DOHH2 (cell line): ENCODE measurements at regions not wholly inside any gene's neighbourhood (a gene's known extent, or its start where the extent isn't known, plus 50 kb on each side); places are given as distances from the start of the nearest gene placed in this dataset.

ENCODE experiments used
- H3F3A ChIP-seq: fragments of 200-600 bp; sonication (generic), shearing (Covaris generic); 2 replicates; pipeline ENCODE4 v1.6.0; 2016; ENCODE audit warnings: antibody characterized with exemption, mild to moderate bottlenecking; ENCODE audit not compliant: control insufficient read depth, insufficient read depth
- H3K27ac ChIP-seq: fragments of 200-600 bp; sonication (generic); 2 replicates; pipeline ENCODE4 v1.5.1; 2014; ENCODE audit warnings: low read depth, mild to moderate bottlenecking, low read length, moderate library complexity
- H3K27me3 ChIP-seq: fragments of 200-600 bp; sonication (generic); 2 replicates; pipeline ENCODE4 v1.6.1; 2014; ENCODE audit warnings: mild to moderate bottlenecking, low read length, mixed read lengths; ENCODE audit not compliant: control insufficient read depth
- H3K36me3 ChIP-seq: fragments of 200-600 bp; sonication (generic); 2 replicates; pipeline ENCODE4 v1.6.1; 2014; ENCODE audit warnings: mild to moderate bottlenecking, low read length, moderate library complexity, mixed read lengths; ENCODE audit not compliant: control insufficient read depth
- H3K4me1 ChIP-seq: fragments of 200-600 bp; sonication (generic); 2 replicates; pipeline ENCODE4 v1.6.1; 2014; ENCODE audit warnings: mild to moderate bottlenecking, low read length, mixed read lengths; ENCODE audit not compliant: control insufficient read depth
- H3K4me2 ChIP-seq: fragments of 200-600 bp; sonication (generic); 2 replicates; pipeline ENCODE4 v1.6.0; 2014; ENCODE audit warnings: mild to moderate bottlenecking, low read length, moderate library complexity
- H3K4me3 ChIP-seq: fragments of 200-600 bp; sonication (generic); 2 replicates; pipeline ENCODE4 v1.5.1; 2014; ENCODE audit warnings: mild to moderate bottlenecking, low read length, mixed read lengths
- H3K79me2 ChIP-seq: fragments of 200-600 bp; sonication (generic); 2 replicates; pipeline ENCODE4 v1.6.1; 2014; ENCODE audit warnings: mild to moderate bottlenecking, low read length, mixed read lengths; ENCODE audit not compliant: control insufficient read depth
- H3K9me2 ChIP-seq: fragments of 200-600 bp; sonication (generic); replicated peaks from 2 replicates; pipeline ENCODE4 v1.6.1; 2014; ENCODE audit warnings: mild to moderate bottlenecking, low read length, mixed read lengths; ENCODE audit not compliant: control insufficient read depth
- H3K9me3 ChIP-seq: fragments of 200-600 bp; sonication (generic); 2 replicates; pipeline ENCODE4 v1.6.1; 2014; ENCODE audit warnings: antibody characterized with exemption, low read length, mixed read lengths; ENCODE audit not compliant: control insufficient read depth, insufficient read depth
- H4K20me1 ChIP-seq: fragments of 200-600 bp; sonication (generic); 2 replicates; pipeline ENCODE4 v1.6.0; 2014; ENCODE audit warnings: low read depth, mild to moderate bottlenecking, antibody characterized with exemption, low read length, moderate library complexity; ENCODE audit not compliant: control insufficient read depth, insufficient read depth
- CTCF ChIP-seq: fragments of 200-600 bp; sonication (generic); IDR thresholded peaks from one replicate; pipeline ENCODE4 v1.5.1; 2014; ENCODE audit warnings: antibody characterized with exemption, mild to moderate bottlenecking, low read depth, low read length; ENCODE audit not compliant: poor library complexity, severe bottlenecking
- EZH2phosphoT487 ChIP-seq: fragments of 200-600 bp; sonication (generic); IDR thresholded peaks from 2 replicates; pipeline ENCODE4 v1.6.1; 2017; ENCODE audit warnings: borderline replicate concordance, mild to moderate bottlenecking, antibody characterized with exemption, low read length, moderate library complexity, mixed read lengths

GRCh38 chr3:31103181-31103580, 208.7 kb upstream of the GADL1 start:
- H3K27ac ChIP-seq = no peak overlapping the region

GRCh38 chr3:31103623-31104180, 209.2 kb upstream of the GADL1 start:
- Histone ChIP-seq H3K27me3 (no peaks in the 10 kb centered on the region), H3K4me2 (no peak overlapping the region), H3K36me3 (no peaks in the 10 kb centered on the region), H4K20me1 (no peaks in the 10 kb centered on the region), H3K9me3 (no peaks in the 10 kb centered on the region), H3K79me2 (no peaks in the 10 kb centered on the region), H3F3A (no peaks in the 10 kb centered on the region), H3K27ac (no peak overlapping the region), H3K4me3 (no peak overlapping the region), H3K4me1 (no peaks in the 10 kb centered on the region), H3K9me2 (no peaks in the 10 kb centered on the region)
- TF ChIP-seq CTCF (no peak), EZH2phosphoT487 (no peak)

More at GRCh38 chr3:31103181-31103580, 208.7 kb upstream of the GADL1 start:
- no peaks in the 10 kb centered on the region for H3K9me3 ChIP-seq
- no peak overlapping the region for H3K4me2 ChIP-seq
- H3K79me2 ChIP-seq = no peaks in the 10 kb centered on the region
- no peaks in the 10 kb centered on the region for H3F3A ChIP-seq
- no peaks in the 10 kb centered on the region for H3K36me3 ChIP-seq
- no peaks in the 10 kb centered on the region for H3K9me2 ChIP-seq
- H3K4me3 ChIP-seq = no peak overlapping the region
- TF ChIP-seq CTCF (no peak), EZH2phosphoT487 (no peak)
- H3K27me3 ChIP-seq = no peaks in the 10 kb centered on the region
- no peaks in the 10 kb centered on the region for H4K20me1 ChIP-seq
- H3K4me1 ChIP-seq = no peaks in the 10 kb centered on the region

- Histone ChIP-seq H3K4me3 (no peak overlapping the region), H3K27ac (no peak overlapping the region), H3K36me3 (no peaks in the 10 kb centered on the region), H4K20me1 (no peaks in the 10 kb centered on the region), H3F3A (no peaks in the 10 kb centered on the region), H3K4me1 (no peaks in the 10 kb centered on the region), H3K9me2 (no peaks in the 10 kb centered on the region), H3K4me2 (no peak overlapping the region), H3K79me2 (no peaks in the 10 kb centered on the region), H3K9me3 (no peaks in the 10 kb centered on the region), H3K27me3 (no peaks in the 10 kb centered on the region)
- TF ChIP-seq CTCF (no peak), EZH2phosphoT487 (no peak)
Observed at GRCh38 chr3:31105011-31105410, 210.6 kb upstream of the GADL1 start.
